ENCODE measurements at regions not wholly inside any gene's neighbourhood (a gene's known extent, or its start where the extent isn't known, plus 50 kb on each side); places are given as distances from the start of the nearest gene placed in this dataset.

- no peak for TF ChIP-seq CTCF (IDR thresholded peaks at IDR 0.05; ENCODE audit: low read length)
- no peak for TF ChIP-seq EZH2 (IDR thresholded peaks at IDR 0.05; ENCODE audit: borderline replicate concordance, low read length)
Measured at GRCh38 chr11:25159341-25159740, 662.5 kb downstream of the LUZP2 start.
